ENCODE measurements at regions not wholly inside any gene's neighbourhood (a gene's known extent, or its start where the extent isn't known, plus 50 kb on each side); places are given as distances from the start of the nearest gene placed in this dataset.

GRCh38 chr2:56971383-56971974, 787.7 kb downstream of the CCDC85A start:
- DNase-seq (ENCODE audit: low spot score) = no peak

- DNase-seq (ENCODE audit: low spot score) = peak; percentile 15
Observed at GRCh38 chr2:56981554-56981953, 797.8 kb downstream of the CCDC85A start.

DNA sequence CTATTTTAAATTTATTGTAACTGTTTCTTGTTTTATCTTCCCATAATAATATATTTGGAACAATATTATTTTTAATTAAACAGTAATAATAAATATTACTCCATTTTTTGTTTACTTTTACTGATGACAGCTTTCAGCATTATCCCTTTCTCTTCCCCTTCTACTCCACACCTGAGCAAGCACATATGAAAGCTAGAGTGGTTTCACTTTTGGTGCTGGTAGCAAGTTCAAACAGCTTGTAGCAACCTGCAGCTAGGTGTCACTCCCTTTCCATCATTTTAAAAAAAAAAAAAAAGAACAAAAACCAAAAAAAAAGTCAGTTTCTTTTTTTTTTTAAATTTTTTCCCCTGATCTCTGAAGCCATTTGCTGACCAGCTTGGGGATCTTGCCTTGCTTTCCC, 801.8 kb downstream of the CCDC85A start:
- no peak for DNase-seq (ENCODE audit: low spot score)

GRCh38 chr2:57022496-57022895, 838.7 kb downstream of the CCDC85A start:
- no peak for DNase-seq (ENCODE audit: low spot score)

GRCh38 chr2:57044931-57045635, 861.3 kb downstream of the CCDC85A start:
- DNase-seq (ENCODE audit: low spot score) = no peak

DNA sequence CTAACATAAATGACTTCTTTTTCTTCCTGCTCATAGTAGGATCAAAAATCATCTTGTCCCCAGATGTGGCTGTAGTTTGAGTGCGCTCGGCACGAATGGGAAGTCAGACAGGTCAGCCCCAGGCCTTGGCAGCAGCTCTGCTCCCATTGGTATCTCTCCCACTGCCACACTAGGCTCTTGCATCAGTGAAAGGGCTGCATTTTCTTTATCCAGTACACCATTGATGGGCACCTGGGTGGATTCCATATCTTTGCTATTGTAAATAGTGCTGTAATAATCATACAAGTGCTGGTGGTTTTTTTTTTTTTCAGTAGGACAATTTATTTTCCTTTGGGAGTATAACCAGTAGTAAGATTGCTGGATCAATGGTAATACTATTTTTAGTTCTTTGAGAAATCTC, 865.5 kb downstream of the CCDC85A start:
- DNase-seq (ENCODE audit: low spot score) = no peak

DNA sequence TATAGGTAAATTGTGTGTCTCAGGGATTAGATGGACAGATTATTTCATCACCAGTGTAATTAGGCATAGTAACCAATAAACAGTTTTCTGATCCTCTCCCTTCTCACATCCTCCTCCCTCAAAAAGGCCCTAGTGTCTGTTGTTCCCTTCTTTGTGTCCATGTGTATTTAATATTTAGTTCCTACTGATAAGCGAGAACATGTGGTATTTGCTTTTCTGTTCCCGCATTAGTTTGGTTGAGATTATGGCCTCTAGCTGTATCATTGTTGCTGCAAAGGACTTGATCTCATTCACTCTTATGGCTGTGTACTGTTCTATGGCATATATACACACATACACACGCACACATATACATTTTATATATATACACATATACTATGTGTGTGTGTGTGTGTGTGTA, 866.2 kb downstream of the CCDC85A start:
- no peak for DNase-seq (ENCODE audit: low spot score)

GRCh38 chr2:57066301-57066700, 882.5 kb downstream of the CCDC85A start:
- DNase-seq (ENCODE audit: low spot score) = peak; percentile 8

GRCh38 chr2:57075226-57075625, 891.4 kb downstream of the CCDC85A start:
- no peak for DNase-seq (ENCODE audit: low spot score)

DNA sequence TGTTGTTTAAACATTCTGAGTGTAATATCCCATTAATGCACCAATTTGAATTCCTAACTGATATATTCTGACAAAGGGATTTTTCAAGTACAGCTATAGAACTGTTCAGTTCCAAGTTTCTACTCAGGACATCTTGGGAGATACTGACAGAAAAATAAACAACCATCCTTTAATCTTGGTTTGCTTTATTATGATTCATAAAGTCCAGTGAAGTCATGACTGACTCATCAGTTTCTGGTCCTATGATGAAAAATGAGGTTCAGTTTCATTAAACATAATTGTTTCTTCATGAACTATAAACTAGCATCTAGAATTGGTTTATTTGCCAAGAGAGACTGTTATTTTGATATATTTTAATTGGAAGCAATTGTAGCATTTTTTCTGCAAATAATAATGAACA, 896.2 kb downstream of the CCDC85A start:
- DNase-seq (ENCODE audit: low spot score) = peak; percentile 11

DNA sequence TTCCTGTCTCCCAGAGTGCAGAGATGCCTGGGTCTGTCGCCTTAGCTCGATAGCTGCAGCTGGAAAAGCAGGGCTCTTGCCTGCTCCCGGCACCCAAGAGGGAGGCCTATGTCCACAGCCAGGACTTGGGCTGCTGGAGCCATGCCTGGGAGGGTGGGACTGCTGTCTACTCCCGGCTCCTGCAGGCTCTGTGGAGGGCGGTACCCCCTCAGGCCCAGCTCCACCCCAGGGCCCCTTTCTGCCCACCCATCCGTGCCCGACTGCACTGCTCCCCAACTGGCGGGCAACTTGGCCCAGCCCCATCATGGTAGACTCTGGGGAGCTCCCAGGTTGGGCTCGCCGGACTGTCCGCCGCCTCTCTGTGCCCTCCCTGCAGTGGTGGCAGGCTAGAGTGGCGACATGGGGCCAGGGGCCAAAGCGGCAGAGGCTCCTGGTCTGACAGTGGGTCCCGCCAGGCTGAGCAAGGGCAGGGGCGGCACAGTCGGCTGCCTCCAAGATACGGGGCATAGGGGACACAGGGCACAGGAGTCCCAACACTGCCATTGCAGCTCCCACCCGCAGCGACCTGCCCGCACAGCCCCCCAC, 901.0 kb downstream of the CCDC85A start:
- DNase-seq (ENCODE audit: low spot score) = no peak

DNA sequence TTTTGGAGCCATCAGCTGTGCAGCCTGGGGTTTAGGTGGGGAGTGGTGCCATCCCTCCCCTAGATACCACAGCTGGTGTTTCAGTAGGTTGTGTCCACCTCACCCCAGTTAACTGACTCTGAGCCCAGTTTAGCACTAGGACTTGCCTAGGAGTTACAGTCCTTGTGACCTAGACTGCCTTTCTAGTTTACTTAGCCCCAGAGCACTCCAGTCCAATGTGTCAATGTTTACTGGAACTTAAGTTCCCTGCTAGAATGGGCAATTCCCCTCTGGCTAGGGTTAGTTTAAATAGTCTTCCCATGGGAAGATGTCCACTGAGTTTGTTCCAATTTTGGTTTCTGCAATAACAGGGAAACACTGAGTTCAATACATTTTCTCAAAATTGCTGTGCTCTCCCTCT, 909.2 kb downstream of the CCDC85A start:
- DNase-seq (ENCODE audit: low spot score) = no peak

- no peak for DNase-seq (ENCODE audit: low spot score)
Observed at GRCh38 chr2:57097855-57098254, 914.1 kb downstream of the CCDC85A start.

DNA sequence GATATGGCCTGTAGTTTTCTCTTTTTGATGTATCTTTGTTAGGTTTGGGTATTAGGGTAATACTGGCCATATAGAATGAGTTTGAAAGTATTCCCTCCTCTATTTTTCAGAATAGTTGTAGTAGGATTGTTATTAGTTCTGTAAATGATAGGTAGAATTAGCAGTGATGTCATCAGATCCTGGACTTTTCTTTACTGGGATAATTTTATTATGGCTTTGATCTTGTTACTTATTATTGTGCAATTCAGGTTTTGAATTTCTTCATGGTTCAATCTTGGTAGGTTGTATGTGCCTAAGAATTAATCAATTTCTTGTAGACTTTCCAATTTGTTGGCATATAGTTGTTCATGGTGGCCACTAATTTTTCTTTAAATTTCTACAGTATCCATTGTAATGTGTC, 916.6 kb downstream of the CCDC85A start:
- DNase-seq (ENCODE audit: low spot score) = no peak

DNA sequence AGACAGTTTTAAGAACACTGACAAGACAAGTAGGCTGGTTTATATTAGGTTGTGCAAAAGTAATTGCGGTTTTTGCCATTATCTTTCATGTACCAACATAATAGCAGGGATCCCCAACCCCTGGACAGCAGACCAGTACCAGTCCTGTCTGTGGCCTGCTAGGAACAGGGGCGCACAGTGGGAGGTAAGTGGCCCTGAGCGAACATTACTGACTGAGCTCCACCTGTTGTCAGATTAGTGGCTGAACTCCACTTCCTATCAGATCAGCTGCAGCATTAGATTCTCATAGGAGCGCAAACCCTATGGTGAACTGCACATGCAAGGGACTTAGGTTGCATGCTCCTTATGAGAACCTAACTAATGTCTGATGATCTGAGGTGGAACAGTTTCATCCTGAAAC, 921.9 kb downstream of the CCDC85A start:
- no peak for DNase-seq (ENCODE audit: low spot score)

DNA sequence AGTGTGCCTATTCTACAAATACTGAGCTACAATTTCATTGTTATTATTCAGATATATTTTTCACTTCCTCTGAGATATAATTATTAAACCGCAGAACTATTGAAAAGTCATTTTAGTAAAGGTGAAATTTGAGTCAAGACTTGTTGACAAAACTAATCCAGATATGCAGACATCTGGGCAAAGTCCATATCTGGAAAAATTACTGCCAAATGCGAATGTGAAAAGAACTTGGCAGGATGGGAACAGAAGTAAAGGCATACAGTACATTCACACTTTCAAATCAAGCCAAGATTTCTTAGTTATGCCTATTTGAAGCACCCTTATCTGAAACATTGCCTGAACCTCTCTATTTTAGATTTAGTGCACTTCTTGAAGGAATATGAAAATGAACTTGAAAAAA, 923.6 kb downstream of the CCDC85A start:
- no peak for DNase-seq (ENCODE audit: low spot score)

DNA sequence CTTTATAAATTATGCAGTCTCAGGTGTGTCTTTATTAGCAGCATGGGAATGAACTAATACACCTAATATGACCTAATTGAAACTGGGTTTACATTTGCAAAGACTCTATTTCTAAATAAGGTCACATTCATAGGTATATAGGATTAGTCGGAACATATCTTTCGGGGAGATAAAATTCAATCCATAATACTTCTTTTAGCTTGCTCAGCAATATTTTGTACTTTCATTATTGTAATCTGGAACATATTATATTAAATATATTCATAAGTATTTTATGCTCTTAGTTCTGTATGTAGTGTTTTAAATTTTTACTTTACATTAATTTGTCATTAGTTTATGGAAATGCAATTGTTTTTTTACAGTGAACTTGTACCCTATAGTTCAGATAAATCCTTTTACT, 927.7 kb downstream of the CCDC85A start:
- no peak for DNase-seq (ENCODE audit: low spot score)

DNA sequence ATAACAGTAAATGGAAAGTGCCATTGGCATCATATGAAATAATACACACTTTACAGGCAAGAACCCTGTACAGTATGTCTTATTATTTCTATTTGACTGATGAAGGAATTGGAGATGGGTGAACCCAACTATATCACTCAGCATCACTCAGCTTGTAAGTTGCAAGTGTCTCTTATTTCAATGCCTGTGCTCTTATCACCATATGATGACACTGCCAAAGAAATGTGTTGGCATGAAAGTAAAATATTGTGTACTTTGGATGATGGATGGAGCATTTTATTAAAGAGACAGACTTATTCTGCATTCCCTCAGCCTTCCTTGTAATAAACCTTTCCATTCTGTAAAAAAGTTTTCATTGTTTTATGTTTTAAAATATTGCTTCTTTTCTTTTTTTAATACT, 927.5 kb upstream of the VRK2 start:
- no peak for DNase-seq (ENCODE audit: low spot score)

DNA sequence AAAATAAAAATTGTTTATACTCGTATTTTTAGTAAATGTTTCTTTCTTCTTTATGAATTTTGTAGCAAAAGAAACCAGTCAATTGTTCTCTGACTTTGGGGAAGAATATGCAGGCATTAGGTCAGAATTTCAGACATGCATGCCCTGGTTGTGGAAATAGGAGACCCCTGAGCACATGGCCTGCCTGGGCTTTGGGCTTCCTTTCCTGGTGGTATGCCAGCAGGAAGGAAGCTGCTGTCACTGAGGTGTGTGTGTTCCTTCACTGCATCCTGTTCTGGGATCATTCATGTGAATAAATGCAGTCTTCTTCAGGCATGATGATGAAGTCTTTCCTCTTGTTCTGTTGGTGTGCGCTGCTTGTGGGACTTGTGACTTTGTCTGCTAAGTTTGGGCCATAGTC, 920.2 kb upstream of the VRK2 start:
- DNase-seq (ENCODE audit: low spot score) = no peak

GRCh38 chr2:57139179-57139578, 907.4 kb upstream of the VRK2 start:
- DNase-seq (ENCODE audit: low spot score) = no peak

GRCh38 chr2:57141269-57141668, 905.3 kb upstream of the VRK2 start:
- no peak for DNase-seq (ENCODE audit: low spot score)

DNA sequence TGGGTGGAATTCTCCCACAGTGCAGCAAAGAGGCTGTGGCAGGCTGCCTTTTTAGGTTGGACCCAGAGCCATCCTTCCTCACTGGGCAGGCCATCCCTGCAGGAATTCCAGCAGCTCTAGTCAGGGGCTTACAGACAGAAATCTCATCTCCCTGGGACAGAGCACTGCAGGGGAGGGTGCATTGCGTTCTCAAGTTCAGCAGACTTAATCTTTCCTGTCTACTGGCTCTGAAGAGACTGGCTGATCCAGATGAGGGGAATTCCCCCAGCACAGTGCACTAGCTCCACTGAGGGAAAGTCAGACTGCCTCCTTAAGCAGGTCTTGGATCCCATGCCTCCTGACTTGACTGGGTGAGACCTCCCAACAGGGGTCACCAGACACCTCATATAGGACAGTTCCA, 899.7 kb upstream of the VRK2 start:
- no peak for DNase-seq (ENCODE audit: low spot score)

DNA sequence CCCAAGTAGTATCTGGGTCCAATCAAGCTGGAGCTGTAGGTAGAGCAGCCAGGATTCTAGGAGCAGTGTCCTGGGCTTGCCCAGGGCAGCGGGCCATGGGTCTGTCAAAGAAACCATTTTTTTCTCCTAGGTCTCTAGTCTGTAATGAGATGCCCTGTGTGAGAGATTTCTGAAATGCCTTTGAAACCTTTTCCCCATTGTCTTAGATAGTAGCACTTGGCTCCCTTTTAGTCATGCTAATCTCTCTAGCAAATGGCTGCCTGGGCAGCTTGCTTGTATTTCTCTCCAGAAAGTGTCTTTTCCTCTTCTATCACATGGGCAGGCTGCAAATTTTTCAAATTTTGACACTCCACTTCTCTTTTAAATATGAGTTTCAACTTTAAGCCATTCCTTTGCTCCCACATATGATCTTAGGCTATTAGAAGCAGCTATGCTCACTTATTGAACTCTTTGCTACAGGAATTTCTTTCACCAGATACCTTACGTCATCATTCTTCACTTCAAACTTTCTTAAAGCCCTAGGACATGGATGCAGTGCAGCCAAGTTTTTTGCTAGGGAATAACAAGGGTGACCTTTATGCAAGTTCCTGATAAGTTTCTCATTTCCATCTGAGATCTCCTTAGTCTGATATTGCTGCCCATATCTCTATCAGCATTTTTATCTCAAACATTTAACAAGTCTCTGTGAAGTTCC, 890.2 kb upstream of the VRK2 start:
- DNase-seq (ENCODE audit: low spot score) = no peak
